ENCODE measurements at regions not wholly inside any gene's neighbourhood (a gene's known extent, or its start where the extent isn't known, plus 50 kb on each side); places are given as distances from the start of the nearest gene placed in this dataset.

GRCh38 chr9:87239312-87239711 lies 258.4 kb upstream of the DAPK1 start:
- no peak for TF ChIP-seq CTCF (IDR thresholded peaks at IDR 0.05; ENCODE audit: low read depth, low read length, poor library complexity, severe bottlenecking)
- TF ChIP-seq EZH2phosphoT487 (IDR thresholded peaks at IDR 0.05; ENCODE audit: borderline replicate concordance, low read length): no peak

All from DOHH2 (cell line).